CD14-positive monocyte (primary cell): ENCODE measurements at regions not wholly inside any gene's neighbourhood (a gene's known extent, or its start where the extent isn't known, plus 50 kb on each side); places are given as distances from the start of the nearest gene placed in this dataset.

Experiments used
- DNase-seq, 3 donors: peaks; one replicate each; pipeline ENCODE4 v3.0.0-alpha.2; 2011 to 2022
- H2AFZ ChIP-seq: 2 replicates; pipeline ENCODE4 v1.6.0; 2012; ENCODE audit warnings: mild to moderate bottlenecking, low read depth, low read length, inconsistent platforms; ENCODE audit not compliant: insufficient read depth, poor library complexity, severe bottlenecking
- H3K27ac ChIP-seq, 2 donors: 1 replicate in 1 of 2; 2 replicates in 1 of 2; pipeline ENCODE4 v1.5.1; 2012 to 2013; ENCODE audit warnings: low read length in 2 of 2, control low read depth in 1 of 2, inconsistent platforms in 1 of 2, low read depth in 1 of 2, mild to moderate bottlenecking in 1 of 2
- H3K27me3 ChIP-seq, 2 donors: one replicate each; pipeline versions ENCODE4 v1.6.0 to v1.6.1; 2011 to 2013; ENCODE audit warnings: low read length in 2 of 2; ENCODE audit not compliant: control insufficient read depth in 2 of 2, insufficient read depth in 2 of 2
- H3K36me3 ChIP-seq, 2 donors: replicated peaks in 1 of 2; 1 replicate in 1 of 2; 2 replicates in 1 of 2; pipeline versions ENCODE4 v1.5.1 to v1.6.1; 2012 to 2013; ENCODE audit warnings: low read length in 2 of 2, control low read depth in 1 of 2, inconsistent platforms in 1 of 2, mild to moderate bottlenecking in 1 of 2; ENCODE audit not compliant: insufficient read depth in 2 of 2, control insufficient read depth in 1 of 2
- H3K4me1 ChIP-seq, 2 donors: 1 replicate in 1 of 2; 2 replicates in 1 of 2; pipeline versions ENCODE4 v1.5.1 to v1.6.1; 2012 to 2013; ENCODE audit warnings: low read length in 2 of 2, control low read depth in 1 of 2, inconsistent platforms in 1 of 2, mild to moderate bottlenecking in 1 of 2, moderate library complexity in 1 of 2; ENCODE audit not compliant: insufficient read depth in 2 of 2, control insufficient read depth in 1 of 2
- H3K4me2 ChIP-seq: replicated peaks from 2 replicates; pipeline ENCODE3; 2012; ENCODE audit warnings: low read length, moderate library complexity, mild to moderate bottlenecking; ENCODE audit not compliant: poor library complexity, severe bottlenecking; ENCODE audit errors: extremely low read depth
- H3K4me3 ChIP-seq, 3 experiments: fragments of 200-600 bp in 1 of 3; sonication (generic) in 1 of 3; replicated peaks in 1 of 3; 1 replicate in 2 of 3; 2 replicates in 1 of 3; pipeline ENCODE4 v1.5.1; 2011 to 2013; ENCODE audit warnings: low read length in 3 of 3, mild to moderate bottlenecking in 3 of 3, control low read depth in 2 of 3, low read depth in 2 of 3, inconsistent platforms in 1 of 3, moderate library complexity in 1 of 3
- H3K79me2 ChIP-seq: 2 replicates; pipeline ENCODE4 v1.6.0; 2012; ENCODE audit warnings: mild to moderate bottlenecking, control low read depth, inconsistent platforms, low read length, moderate library complexity; ENCODE audit not compliant: insufficient read depth
- H3K9ac ChIP-seq: 2 replicates; pipeline ENCODE4 v1.6.0; 2017; ENCODE audit warnings: low read length, mild to moderate bottlenecking; ENCODE audit not compliant: insufficient read depth, poor library complexity, severe bottlenecking
- H3K9me3 ChIP-seq, 2 donors: replicated peaks in 1 of 2; 1 replicate in 1 of 2; 2 replicates in 1 of 2; pipeline versions ENCODE4 v1.5.1 to v1.6.1; 2012 to 2013; ENCODE audit warnings: low read length in 2 of 2, control low read depth in 1 of 2; ENCODE audit not compliant: control insufficient read depth in 1 of 2, insufficient read depth in 1 of 2
- H4K20me1 ChIP-seq: 2 replicates; pipeline ENCODE4 v1.6.0; 2012; ENCODE audit warnings: mild to moderate bottlenecking, low read length, control low read depth, moderate library complexity; ENCODE audit not compliant: insufficient read depth
- H3K27ac Mint-ChIP-seq, 7 donors: one replicate each; pipeline ENCODE4 v1.8.0; 2020; ENCODE audit warnings: mild to moderate bottlenecking in 7 of 7, mixed read lengths in 7 of 7, moderate library complexity in 6 of 7, inconsistent platforms in 2 of 7
- H3K27me3 Mint-ChIP-seq, 3 donors: one replicate each; pipeline ENCODE4 v1.8.0; 2021 to 2022; ENCODE audit warnings: low read depth in 3 of 3, mild to moderate bottlenecking in 3 of 3, mixed read lengths in 3 of 3, moderate library complexity in 3 of 3, inconsistent platforms in 1 of 3
- H3K36me3 Mint-ChIP-seq, 2 donors: one replicate each; pipeline ENCODE4 v1.8.0; 2020; ENCODE audit warnings: mixed read lengths in 2 of 2, inconsistent platforms in 1 of 2, mild to moderate bottlenecking in 1 of 2
- H3K4me1 Mint-ChIP-seq: one replicate; pipeline ENCODE4 v1.8.0; 2020; ENCODE audit warnings: mild to moderate bottlenecking, mixed read lengths
- H3K4me3 Mint-ChIP-seq, 2 donors: one replicate each; pipeline ENCODE4 v1.8.0; 2020; ENCODE audit warnings: mild to moderate bottlenecking in 2 of 2, mixed read lengths in 2 of 2, moderate library complexity in 1 of 2
- H3K9me3 Mint-ChIP-seq, 7 donors: one replicate each; pipeline ENCODE4 v1.8.0; 2020 to 2022; ENCODE audit warnings: mixed read lengths in 7 of 7, mild to moderate bottlenecking in 6 of 7, moderate library complexity in 6 of 7, inconsistent platforms in 2 of 7
- WGBS: methylation state at CpG from one replicate; pipeline ENCODE4 v1.1.5; 2013; ENCODE audit warnings: missing lambda C conversion rate; ENCODE audit not compliant: insufficient coverage; 5-methylcytosine and 5-hydroxymethylcytosine counted together
- intact Hi-C, 2 donors: fragments of 100-400 bp; cut with micrococcal nuclease; formaldehyde crosslinking; loops; one replicate each; pipeline versions ENCODE4 v1.15.0 to v1.15.1; 2023
- TF ChIP-seq, protein P1 (sequence below): fragments of 200-600 bp; IDR thresholded peaks from one replicate; pipeline ENCODE4 v1.8.0; 2022; ENCODE audit warnings: antibody characterized with exemption, mild to moderate bottlenecking

GRCh38 chr5:39822020-39822419 lies 397.2 kb upstream of the DAB2 start:
- no peak overlapping the region for H3K27ac ChIP-seq
- H3K79me2 ChIP-seq = no peaks in the 10 kb centered on the region
- no peaks in the 10 kb centered on the region for H3K4me1 ChIP-seq
- no peaks in the 10 kb centered on the region for H3K36me3 ChIP-seq
- no peak overlapping the region for H3K4me3 ChIP-seq
- H4K20me1 ChIP-seq = no peaks in the 10 kb centered on the region
- Mint-ChIP-seq H3K27ac (no peak overlapping the region), H3K9me3 (peaks cover 0 to 5% (median 0%) of the 10 kb centered on the region in 7 donors), H3K4me3 (no peak overlapping the region), H3K27me3 (no peaks in the 10 kb centered on the region), H3K4me1 (no peaks in the 10 kb centered on the region), H3K36me3 (no peaks in the 10 kb centered on the region)
- intact Hi-C loops = no loop called here
- no peak overlapping the region for H3K4me2 ChIP-seq
- no peak overlapping the region for H3K9ac ChIP-seq
- H3K9me3 ChIP-seq = no peaks in the 10 kb centered on the region
- WGBS = no CpG with 5 or more reads among the region's 1 CpG
- no peak for DNase-seq
- no peak overlapping the region for H2AFZ ChIP-seq
- H3K27me3 ChIP-seq = no peaks in the 10 kb centered on the region
- TF ChIP-seq, protein P1, sequence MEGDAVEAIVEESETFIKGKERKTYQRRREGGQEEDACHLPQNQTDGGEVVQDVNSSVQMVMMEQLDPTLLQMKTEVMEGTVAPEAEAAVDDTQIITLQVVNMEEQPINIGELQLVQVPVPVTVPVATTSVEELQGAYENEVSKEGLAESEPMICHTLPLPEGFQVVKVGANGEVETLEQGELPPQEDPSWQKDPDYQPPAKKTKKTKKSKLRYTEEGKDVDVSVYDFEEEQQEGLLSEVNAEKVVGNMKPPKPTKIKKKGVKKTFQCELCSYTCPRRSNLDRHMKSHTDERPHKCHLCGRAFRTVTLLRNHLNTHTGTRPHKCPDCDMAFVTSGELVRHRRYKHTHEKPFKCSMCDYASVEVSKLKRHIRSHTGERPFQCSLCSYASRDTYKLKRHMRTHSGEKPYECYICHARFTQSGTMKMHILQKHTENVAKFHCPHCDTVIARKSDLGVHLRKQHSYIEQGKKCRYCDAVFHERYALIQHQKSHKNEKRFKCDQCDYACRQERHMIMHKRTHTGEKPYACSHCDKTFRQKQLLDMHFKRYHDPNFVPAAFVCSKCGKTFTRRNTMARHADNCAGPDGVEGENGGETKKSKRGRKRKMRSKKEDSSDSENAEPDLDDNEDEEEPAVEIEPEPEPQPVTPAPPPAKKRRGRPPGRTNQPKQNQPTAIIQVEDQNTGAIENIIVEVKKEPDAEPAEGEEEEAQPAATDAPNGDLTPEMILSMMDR = no peak

- no peak overlapping the region for H3K4me2 ChIP-seq
- DNase-seq = no peak
- H3K4me3 ChIP-seq = no peak overlapping the region
- no peak overlapping the region for H2AFZ ChIP-seq
- no peaks in the 10 kb centered on the region for H3K9me3 ChIP-seq
- H3K4me1 Mint-ChIP-seq = no peaks in the 10 kb centered on the region
- intact Hi-C loops = no loop called here
- H3K36me3 Mint-ChIP-seq = no peaks in the 10 kb centered on the region
- H3K27ac ChIP-seq = no peak overlapping the region
- H3K4me3 Mint-ChIP-seq = no peak overlapping the region
- peaks cover 0 to 2% (median 0%) of the 10 kb centered on the region in 3 donors for H3K27me3 Mint-ChIP-seq
- H3K79me2 ChIP-seq = no peaks in the 10 kb centered on the region
- H3K27me3 ChIP-seq = no peaks in the 10 kb centered on the region
- no peaks in the 10 kb centered on the region for H4K20me1 ChIP-seq
- H3K36me3 ChIP-seq = no peaks in the 10 kb centered on the region
- H3K27ac Mint-ChIP-seq = no peak overlapping the region
- 94% methylated on average over 2 of the region's 3 CpGs for WGBS
- H3K4me1 ChIP-seq = no peaks in the 10 kb centered on the region
- TF ChIP-seq, protein P1 = no peak
- no peak overlapping the region for H3K9ac ChIP-seq
- H3K9me3 Mint-ChIP-seq = peaks cover 0 to 5% (median 2%) of the 10 kb centered on the region in 7 donors
These were observed 392.1 kb upstream of the DAB2 start for GRCh38 chr5:39816866-39817265.
